ENCODE measurements at regions not wholly inside any gene's neighbourhood (a gene's known extent, or its start where the extent isn't known, plus 50 kb on each side); places are given as distances from the start of the nearest gene placed in this dataset.

DNA sequence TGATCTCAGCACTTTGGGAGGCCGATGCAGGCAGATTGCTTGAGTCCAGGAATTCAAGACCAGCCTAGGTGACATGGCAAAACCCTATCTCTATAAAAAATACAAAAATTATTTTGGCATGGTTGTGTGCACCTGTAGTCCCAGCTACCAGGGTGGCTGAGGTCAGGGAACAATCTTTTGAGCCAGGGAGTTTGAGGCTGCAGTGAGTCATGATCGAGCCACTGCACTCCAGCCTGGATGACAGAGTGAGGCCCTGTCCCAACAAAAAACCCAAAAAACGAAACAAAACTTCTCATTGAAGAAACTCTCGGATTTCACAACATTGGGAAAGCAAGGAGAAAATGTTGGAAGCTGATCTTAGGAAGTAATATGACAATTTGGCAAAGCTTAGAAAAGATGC, 317.3 kb upstream of the MGAT5 start:
- Histone ChIP-seq H3K9me3 (ENCODE audit: insufficient read depth, low read length) (no peaks in the 10 kb centered on the region), H3K27me3 (ENCODE audit: insufficient read depth, insufficient read length) (no peaks in the 10 kb centered on the region), H3K4me3 (ENCODE audit: insufficient read length, low read depth) (no peak overlapping the region), H3K9ac (ENCODE audit: insufficient read length, low read depth) (no peak overlapping the region), H3K36me3 (ENCODE audit: insufficient read depth, insufficient read length, low read length) (no peaks in the 10 kb centered on the region), H3K4me1 (ENCODE audit: insufficient read depth, insufficient read length) (no peaks in the 10 kb centered on the region)
- no peak for DNase-seq (ENCODE audit: low read depth, low spot score)
- TF ChIP-seq ZNF274 (IDR thresholded peaks at IDR 0.05; ENCODE audit: low read depth, low read length) (no peak), SUZ12 (IDR thresholded peaks at IDR 0.05; ENCODE audit: extremely low read depth, insufficient read depth, insufficient read length) (no peak), YY1 (IDR thresholded peaks at IDR 0.05; ENCODE audit: insufficient read depth, insufficient read length) (no peak)

DNA sequence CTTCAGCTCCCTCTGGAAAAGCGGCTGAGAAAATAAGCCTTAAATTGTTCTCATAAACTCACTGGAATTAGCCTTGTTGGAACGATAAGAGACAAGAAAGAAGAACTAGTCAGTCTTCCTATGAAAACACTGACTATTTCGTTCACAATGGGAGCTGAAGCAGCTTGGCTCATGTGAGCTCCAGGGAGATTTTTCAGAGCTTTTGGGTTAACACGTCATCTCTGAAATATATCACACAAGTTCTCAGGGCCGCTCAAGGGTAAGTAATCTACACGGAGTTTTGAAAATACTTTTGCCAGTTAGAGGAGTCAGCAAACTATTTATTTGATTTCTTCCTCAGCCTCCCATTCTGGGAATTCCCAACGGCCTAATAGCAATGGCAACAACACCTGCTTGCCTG, 316.2 kb upstream of the MGAT5 start:
- no peak overlapping the region for H3K4me3 ChIP-seq (ENCODE audit: insufficient read length, low read depth)
- no peaks in the 10 kb centered on the region for H3K27me3 ChIP-seq (ENCODE audit: insufficient read depth, insufficient read length)
- H3K9ac ChIP-seq (ENCODE audit: insufficient read length, low read depth) = no peak overlapping the region
- TF ChIP-seq SUZ12 (IDR thresholded peaks at IDR 0.05; ENCODE audit: extremely low read depth, insufficient read depth, insufficient read length) (no peak), ZNF274 (IDR thresholded peaks at IDR 0.05; ENCODE audit: low read depth, low read length) (no peak), YY1 (IDR thresholded peaks at IDR 0.05; ENCODE audit: insufficient read depth, insufficient read length) (no peak)
- no peaks in the 10 kb centered on the region for H3K36me3 ChIP-seq (ENCODE audit: insufficient read depth, insufficient read length, low read length)
- DNase-seq (ENCODE audit: low read depth, low spot score) = no peak
- no peaks in the 10 kb centered on the region for H3K9me3 ChIP-seq (ENCODE audit: insufficient read depth, low read length)
- H3K4me1 ChIP-seq (ENCODE audit: insufficient read depth, insufficient read length) = no peaks in the 10 kb centered on the region

DNA sequence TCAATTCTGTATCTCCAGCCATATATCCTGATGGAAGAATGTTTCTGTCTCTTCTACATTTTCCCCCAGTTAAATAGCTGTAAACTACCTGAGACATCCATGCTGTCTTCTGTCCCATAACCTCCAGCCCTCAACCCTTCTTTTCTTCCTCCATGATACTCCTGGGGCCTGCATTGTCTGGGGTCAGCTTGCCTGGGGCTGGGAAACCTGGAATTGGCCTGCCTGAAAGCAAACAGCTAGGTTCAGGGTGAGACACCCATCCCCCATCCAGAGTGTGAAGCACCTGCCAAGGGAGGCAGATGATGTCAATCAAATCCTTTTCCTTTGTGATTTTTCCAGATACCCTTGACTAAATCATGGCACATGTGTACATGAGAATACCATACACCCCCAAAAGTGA, 313.7 kb upstream of the MGAT5 start:
- peak; percentile 3 for DNase-seq (ENCODE audit: low read depth, low spot score)
- TF ChIP-seq SUZ12 (IDR thresholded peaks at IDR 0.05; ENCODE audit: extremely low read depth, insufficient read depth, insufficient read length) (no peak), ZNF274 (IDR thresholded peaks at IDR 0.05; ENCODE audit: low read depth, low read length) (no peak), YY1 (IDR thresholded peaks at IDR 0.05; ENCODE audit: insufficient read depth, insufficient read length) (no peak)
- Histone ChIP-seq H3K36me3 (ENCODE audit: insufficient read depth, insufficient read length, low read length) (no peaks in the 10 kb centered on the region), H3K27me3 (ENCODE audit: insufficient read depth, insufficient read length) (no peaks in the 10 kb centered on the region), H3K9ac (ENCODE audit: insufficient read length, low read depth) (no peak overlapping the region), H3K4me3 (ENCODE audit: insufficient read length, low read depth) (no peak overlapping the region), H3K4me1 (ENCODE audit: insufficient read depth, insufficient read length) (no peaks in the 10 kb centered on the region), H3K9me3 (ENCODE audit: insufficient read depth, low read length) (no peaks in the 10 kb centered on the region)

DNA sequence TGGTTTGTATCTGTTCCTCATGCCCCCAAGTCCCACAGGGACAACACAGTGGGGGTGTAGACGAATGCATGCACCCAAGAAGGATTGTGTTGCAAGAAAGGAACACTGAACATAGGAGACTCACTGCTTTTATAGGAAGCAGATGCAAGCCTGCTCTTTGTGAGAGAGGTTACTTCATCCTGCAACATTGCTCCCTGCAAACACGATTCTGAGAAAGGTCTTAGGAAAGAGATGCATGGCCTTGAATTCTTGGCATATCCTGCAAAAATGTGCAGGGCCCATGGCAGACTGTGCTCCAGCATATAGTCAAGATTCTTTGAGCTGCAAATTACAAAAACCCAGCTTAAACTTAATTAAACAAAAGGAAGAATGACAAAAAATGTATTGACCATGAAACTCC, 312.2 kb upstream of the MGAT5 start:
- H3K27me3 ChIP-seq (ENCODE audit: insufficient read depth, insufficient read length) = no peaks in the 10 kb centered on the region
- no peak overlapping the region for H3K4me3 ChIP-seq (ENCODE audit: insufficient read length, low read depth)
- TF ChIP-seq YY1 (IDR thresholded peaks at IDR 0.05; ENCODE audit: insufficient read depth, insufficient read length) (no peak), ZNF274 (IDR thresholded peaks at IDR 0.05; ENCODE audit: low read depth, low read length) (no peak), SUZ12 (IDR thresholded peaks at IDR 0.05; ENCODE audit: extremely low read depth, insufficient read depth, insufficient read length) (no peak)
- no peaks in the 10 kb centered on the region for H3K4me1 ChIP-seq (ENCODE audit: insufficient read depth, insufficient read length)
- DNase-seq (ENCODE audit: low read depth, low spot score) = no peak
- H3K9me3 ChIP-seq (ENCODE audit: insufficient read depth, low read length) = no peaks in the 10 kb centered on the region
- H3K9ac ChIP-seq (ENCODE audit: insufficient read length, low read depth) = no peak overlapping the region
- H3K36me3 ChIP-seq (ENCODE audit: insufficient read depth, insufficient read length, low read length) = no peaks in the 10 kb centered on the region

DNA sequence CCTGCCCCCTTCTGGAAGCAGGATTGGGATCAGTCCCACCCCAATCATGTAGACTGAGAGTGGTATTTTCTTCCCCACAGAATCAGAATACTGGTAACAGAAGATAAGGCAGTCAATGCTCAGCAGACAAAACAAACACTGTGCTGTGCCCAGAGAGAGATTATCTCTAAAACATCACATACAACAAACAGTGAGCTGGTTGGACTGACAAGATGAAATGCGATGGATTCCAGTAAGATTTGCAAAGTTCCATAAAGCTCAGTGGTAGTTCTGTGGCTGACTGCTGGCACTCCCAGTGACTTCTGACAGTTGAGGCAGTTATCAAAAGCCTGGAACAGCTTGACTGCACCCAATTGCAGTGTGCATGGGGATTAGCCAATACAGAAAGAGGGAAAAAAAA, 311.5 kb upstream of the MGAT5 start:
- no peak for DNase-seq (ENCODE audit: low read depth, low spot score)
- no peak overlapping the region for H3K9ac ChIP-seq (ENCODE audit: insufficient read length, low read depth)
- no peaks in the 10 kb centered on the region for H3K36me3 ChIP-seq (ENCODE audit: insufficient read depth, insufficient read length, low read length)
- no peak for TF ChIP-seq YY1 (IDR thresholded peaks at IDR 0.05; ENCODE audit: insufficient read depth, insufficient read length)
- TF ChIP-seq ZNF274 (IDR thresholded peaks at IDR 0.05; ENCODE audit: low read depth, low read length) = no peak
- no peak for TF ChIP-seq SUZ12 (IDR thresholded peaks at IDR 0.05; ENCODE audit: extremely low read depth, insufficient read depth, insufficient read length)
- H3K4me3 ChIP-seq (ENCODE audit: insufficient read length, low read depth) = no peak overlapping the region
- no peaks in the 10 kb centered on the region for H3K27me3 ChIP-seq (ENCODE audit: insufficient read depth, insufficient read length)
- no peaks in the 10 kb centered on the region for H3K9me3 ChIP-seq (ENCODE audit: insufficient read depth, low read length)
- H3K4me1 ChIP-seq (ENCODE audit: insufficient read depth, insufficient read length) = no peaks in the 10 kb centered on the region

DNA sequence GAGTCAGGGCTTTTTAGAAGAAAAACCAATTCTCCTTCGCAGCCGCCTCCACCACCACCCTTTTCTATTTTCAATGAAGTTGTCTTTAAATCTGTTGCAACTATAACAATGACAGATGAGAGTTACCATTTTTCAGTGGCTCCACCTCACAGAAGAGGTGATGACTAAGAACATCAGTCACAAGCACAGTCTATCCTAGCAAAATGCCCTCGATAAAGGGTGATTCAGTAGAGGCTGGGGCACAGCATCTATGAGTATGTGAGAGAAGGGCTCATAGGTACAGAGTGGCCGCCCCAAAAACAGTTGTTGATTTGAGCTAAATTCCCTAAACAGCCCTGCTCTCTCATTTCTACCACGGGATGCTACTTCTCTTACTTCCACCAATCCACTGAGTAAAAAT, 310.8 kb upstream of the MGAT5 start:
- Histone ChIP-seq H3K4me1 (ENCODE audit: insufficient read depth, insufficient read length) (no peaks in the 10 kb centered on the region), H3K27me3 (ENCODE audit: insufficient read depth, insufficient read length) (no peaks in the 10 kb centered on the region), H3K36me3 (ENCODE audit: insufficient read depth, insufficient read length, low read length) (no peaks in the 10 kb centered on the region), H3K4me3 (ENCODE audit: insufficient read length, low read depth) (no peak overlapping the region), H3K9me3 (ENCODE audit: insufficient read depth, low read length) (no peaks in the 10 kb centered on the region), H3K9ac (ENCODE audit: insufficient read length, low read depth) (no peak overlapping the region)
- TF ChIP-seq ZNF274 (IDR thresholded peaks at IDR 0.05; ENCODE audit: low read depth, low read length) (no peak), SUZ12 (IDR thresholded peaks at IDR 0.05; ENCODE audit: extremely low read depth, insufficient read depth, insufficient read length) (no peak), YY1 (IDR thresholded peaks at IDR 0.05; ENCODE audit: insufficient read depth, insufficient read length) (no peak)
- no peak for DNase-seq (ENCODE audit: low read depth, low spot score)

DNA sequence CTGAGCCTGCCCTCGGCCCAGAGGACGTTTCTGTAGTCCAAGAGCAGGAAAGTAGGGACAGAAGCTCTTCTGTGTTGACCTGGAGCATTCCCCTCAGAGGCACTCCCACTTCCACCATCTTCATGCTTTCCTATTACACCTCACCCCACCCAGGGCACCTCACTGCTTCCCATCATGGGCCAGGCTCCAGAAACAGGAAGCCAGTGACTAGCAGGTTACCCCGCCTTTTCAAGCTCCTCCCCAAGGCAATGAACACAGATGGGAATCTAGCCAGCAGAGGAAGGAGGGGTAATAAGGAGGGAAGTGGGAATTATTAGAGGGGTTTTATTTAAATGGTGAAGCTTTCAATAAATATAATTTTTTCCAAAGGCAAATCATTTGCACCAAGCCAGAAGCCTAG, 308.8 kb upstream of the MGAT5 start:
- TF ChIP-seq ZNF274 (IDR thresholded peaks at IDR 0.05; ENCODE audit: low read depth, low read length) = no peak
- no peak for TF ChIP-seq SUZ12 (IDR thresholded peaks at IDR 0.05; ENCODE audit: extremely low read depth, insufficient read depth, insufficient read length)
- no peak for TF ChIP-seq YY1 (IDR thresholded peaks at IDR 0.05; ENCODE audit: insufficient read depth, insufficient read length)
- Histone ChIP-seq H3K27me3 (ENCODE audit: insufficient read depth, insufficient read length) (no peaks in the 10 kb centered on the region), H3K4me1 (ENCODE audit: insufficient read depth, insufficient read length) (no peaks in the 10 kb centered on the region), H3K4me3 (ENCODE audit: insufficient read length, low read depth) (no peak overlapping the region), H3K9me3 (ENCODE audit: insufficient read depth, low read length) (no peaks in the 10 kb centered on the region), H3K9ac (ENCODE audit: insufficient read length, low read depth) (no peak overlapping the region), H3K36me3 (ENCODE audit: insufficient read depth, insufficient read length, low read length) (no peaks in the 10 kb centered on the region)
- DNase-seq (ENCODE audit: low read depth, low spot score) = no peak

DNA sequence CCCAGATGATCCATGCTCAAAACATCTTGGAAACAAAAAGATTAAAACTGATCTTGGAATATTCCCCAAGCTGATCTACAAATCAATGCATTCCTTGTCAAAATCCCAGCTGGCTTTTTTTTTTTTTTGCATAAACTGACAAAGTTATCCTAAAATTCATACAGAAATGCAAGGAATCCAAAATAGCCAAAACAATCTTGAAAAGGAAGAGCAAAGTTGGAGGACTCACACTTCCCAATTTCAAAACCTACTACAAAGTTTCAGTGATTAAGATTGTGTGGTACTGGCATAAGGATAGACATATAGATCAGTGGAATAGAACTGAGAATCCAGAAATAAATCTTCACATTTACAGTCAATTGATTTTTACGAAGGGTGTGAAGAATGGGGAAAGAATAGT, 306.8 kb upstream of the MGAT5 start:
- no peaks in the 10 kb centered on the region for H3K4me1 ChIP-seq (ENCODE audit: insufficient read depth, insufficient read length)
- TF ChIP-seq ZNF274 (IDR thresholded peaks at IDR 0.05; ENCODE audit: low read depth, low read length) (no peak), YY1 (IDR thresholded peaks at IDR 0.05; ENCODE audit: insufficient read depth, insufficient read length) (no peak), SUZ12 (IDR thresholded peaks at IDR 0.05; ENCODE audit: extremely low read depth, insufficient read depth, insufficient read length) (no peak)
- no peaks in the 10 kb centered on the region for H3K36me3 ChIP-seq (ENCODE audit: insufficient read depth, insufficient read length, low read length)
- H3K4me3 ChIP-seq (ENCODE audit: insufficient read length, low read depth) = no peak overlapping the region
- H3K27me3 ChIP-seq (ENCODE audit: insufficient read depth, insufficient read length) = no peaks in the 10 kb centered on the region
- no peak for DNase-seq (ENCODE audit: low read depth, low spot score)
- no peaks in the 10 kb centered on the region for H3K9me3 ChIP-seq (ENCODE audit: insufficient read depth, low read length)
- no peak overlapping the region for H3K9ac ChIP-seq (ENCODE audit: insufficient read length, low read depth)
